Endothelial cell of umbilical vein (primary cell): ENCODE measurements at regions not wholly inside any gene's neighbourhood (a gene's known extent, or its start where the extent isn't known, plus 50 kb on each side); places are given as distances from the start of the nearest gene placed in this dataset.

Experiments
- BruUV-seq: library from RNA; stranded (reverse); fragments of 400-500 nt; replicated peaks from 2 replicates; lab custom pipeline; 2021; lab: Mats Ljungman, UMichigan
- CTCF ChIA-PET: fragments of 300-600, 350-600 bp; sonication (Branson Sonifier 250); formaldehyde crosslinking; loops from one replicate; lab custom pipeline; 2021; ENCODE audit warnings: antibody characterized with exemption, inconsistent platforms; lab: Charles Lee
- POLR2A ChIA-PET: fragments of 300-600, 350-600 bp; sonication (Branson Sonifier 250); formaldehyde crosslinking; loops from one replicate; lab custom pipeline; 2021; ENCODE audit warnings: antibody characterized with exemption, inconsistent platforms; lab: Charles Lee
- DNase-seq: peaks from one replicate; pipeline ENCODE4 v3.0.0-alpha.2; 2011; ENCODE audit warnings: low read depth, low spot score
- FAIRE-seq: peaks from 2 replicates; lab custom pipeline; 2011; peaks lifted over from hg19 to GRCh38; lab: Jason Lieb, UNC
- H2AFZ ChIP-seq: 2 replicates; pipeline ENCODE4 v1.6.0; 2012; ENCODE audit warnings: low read depth, low read length, control low read depth, inconsistent platforms
- H3K27ac ChIP-seq: 2 replicates; pipeline ENCODE4 v1.5.1; 2011; ENCODE audit warnings: low read depth, mild to moderate bottlenecking, control low read depth, low read length, moderate library complexity; ENCODE audit not compliant: insufficient read depth
- H3K27me3 ChIP-seq, 2 experiments: 2 replicates each; pipeline versions ENCODE4 v1.6.0 to v1.6.1; 2011; ENCODE audit warnings: low read length in 2 of 2, mixed read lengths in 1 of 2; ENCODE audit not compliant: control insufficient read depth in 2 of 2, insufficient read depth in 2 of 2
- H3K36me3 ChIP-seq, 2 experiments: 2 replicates in 1 of 2; 3 replicates in 1 of 2; pipeline ENCODE4 v1.5.1; 2011; ENCODE audit warnings: low read length in 2 of 2, mild to moderate bottlenecking in 1 of 2, moderate library complexity in 1 of 2; ENCODE audit not compliant: control insufficient read depth in 2 of 2, insufficient read depth in 2 of 2; ENCODE audit errors: extremely low read depth in 1 of 2
- H3K4me1 ChIP-seq: 3 replicates; pipeline ENCODE4 v1.5.1; 2011; ENCODE audit warnings: mild to moderate bottlenecking, low read length; ENCODE audit not compliant: control insufficient read depth, insufficient read depth; ENCODE audit errors: extremely low read depth
- H3K4me2 ChIP-seq: 2 replicates; pipeline ENCODE4 v1.6.1; 2011; ENCODE audit warnings: low read length, control low read depth, mixed read lengths; ENCODE audit not compliant: insufficient read depth
- H3K4me3 ChIP-seq, 3 experiments: fragments of 200-600 bp in 1 of 3; sonication (generic), shearing (Covaris generic) in 1 of 3; replicated peaks in 1 of 3; 2 replicates each; pipeline ENCODE4 v1.5.1; 2011 to 2016; ENCODE audit warnings: control low read depth in 3 of 3, low read length in 3 of 3, mild to moderate bottlenecking in 2 of 3, inconsistent platforms in 1 of 3, low read depth in 1 of 3, moderate library complexity in 1 of 3; ENCODE audit not compliant: insufficient read depth in 1 of 3
- H3K79me2 ChIP-seq: 2 replicates; pipeline ENCODE4 v1.6.0; 2012; ENCODE audit warnings: low read length, inconsistent platforms; ENCODE audit not compliant: control insufficient read depth, insufficient read depth
- H3K9ac ChIP-seq: replicated peaks from 2 replicates; pipeline ENCODE3; 2011; ENCODE audit warnings: low read length, control low read depth; ENCODE audit not compliant: insufficient read depth; ENCODE audit errors: extremely low read depth
- H3K9me1 ChIP-seq: replicated peaks from 3 replicates; pipeline ENCODE4 v1.6.0; 2011; ENCODE audit warnings: mild to moderate bottlenecking, low read length; ENCODE audit not compliant: control insufficient read depth, insufficient read depth; ENCODE audit errors: extremely low read depth
- H3K9me3 ChIP-seq: replicated peaks from 2 replicates; pipeline ENCODE4 v1.5.1; 2012; ENCODE audit warnings: low read length, inconsistent platforms; ENCODE audit not compliant: control insufficient read depth, insufficient read depth
- H4K20me1 ChIP-seq: replicated peaks from 2 replicates; pipeline ENCODE3; 2011; ENCODE audit warnings: mild to moderate bottlenecking, low read length; ENCODE audit not compliant: control insufficient read depth, insufficient read depth; ENCODE audit errors: extremely low read depth
- CTCF ChIP-seq, 2 donors: IDR thresholded peaks; 1 replicate in 1 of 2; 2 replicates in 1 of 2; pipeline ENCODE4 v1.5.1; 2011; ENCODE audit warnings: low read length in 2 of 2, mild to moderate bottlenecking in 2 of 2, moderate library complexity in 2 of 2, control low read depth in 1 of 2, inconsistent platforms in 1 of 2, low read depth in 1 of 2; ENCODE audit not compliant: insufficient read depth in 1 of 2; ENCODE audit errors: extremely low read depth in 1 of 2
- EZH2 ChIP-seq: IDR thresholded peaks from 2 replicates; pipeline ENCODE4 v1.6.1; 2012; ENCODE audit warnings: borderline replicate concordance, low read depth, mild to moderate bottlenecking, moderate library complexity, low read length, inconsistent platforms; ENCODE audit not compliant: severe bottlenecking
- FOS ChIP-seq: IDR thresholded peaks from 2 replicates; pipeline ENCODE4 v1.6.1; 2011; ENCODE audit warnings: mild to moderate bottlenecking, low read length, moderate library complexity, borderline replicate concordance; ENCODE audit not compliant: insufficient read depth
- GATA2 ChIP-seq: IDR thresholded peaks from 2 replicates; pipeline ENCODE4 v1.7.0; 2011; ENCODE audit warnings: low read depth, mild to moderate bottlenecking, moderate library complexity, mixed read lengths, low read length; ENCODE audit not compliant: insufficient read length, insufficient read depth
- JUN ChIP-seq: IDR thresholded peaks from 2 replicates; pipeline ENCODE4 v1.6.1; 2011; ENCODE audit warnings: borderline replicate concordance, low read depth; ENCODE audit not compliant: insufficient read length, insufficient read depth
- MAX ChIP-seq: IDR thresholded peaks from 2 replicates; pipeline ENCODE4 v1.6.1; 2011; ENCODE audit not compliant: insufficient read depth, insufficient read length
- MYC ChIP-seq: IDR thresholded peaks from one replicate; pipeline ENCODE4 v1.6.1; 2011; ENCODE audit warnings: mild to moderate bottlenecking, low read depth, low read length
- POLR2A ChIP-seq: IDR thresholded peaks from 2 replicates; pipeline ENCODE4 v1.6.1; 2012; ENCODE audit warnings: low read depth, mild to moderate bottlenecking, control low read depth, low read length
- POLR2AphosphoS5 ChIP-seq: IDR thresholded peaks from 2 replicates; pipeline ENCODE4 v1.6.1; 2012; ENCODE audit warnings: low read depth, mild to moderate bottlenecking, control low read depth, low read length, moderate library complexity; ENCODE audit not compliant: insufficient read depth
- dilution Hi-C: fragments of 300-500 bp; cut with MboI; formaldehyde crosslinking; loops from one replicate; pipeline ENCODE4 v1.15.0; 2019; ENCODE audit warnings: low sequenced_read_pairs; ENCODE audit not compliant: extremely low pct_ligation_motif_present
- intact Hi-C: fragments of 100-400 bp; cut with micrococcal nuclease; formaldehyde crosslinking; loops from one replicate; pipeline ENCODE4 v1.10.0; 2022

GRCh38 chr2:163515836-163516235 lies 220.0 kb downstream of the FIGN start:
- FAIRE-seq = no peak
- intact Hi-C loops (no loop called here), dilution Hi-C loops (no loop called here)
- no peak for DNase-seq
- H3K4me2 ChIP-seq = no peak overlapping the region
- no peaks in the 10 kb centered on the region for H3K9me1 ChIP-seq
- ChIA-PET CTCF (no interaction called here), POLR2A (no interaction called here)
- no peak overlapping the region for H3K4me3 ChIP-seq
- no peak overlapping the region for H2AFZ ChIP-seq
- no peaks in the 10 kb centered on the region for H3K9me3 ChIP-seq
- no peaks in the 10 kb centered on the region for H3K79me2 ChIP-seq
- no peak overlapping the region for H3K9ac ChIP-seq
- H3K27ac ChIP-seq = no peak overlapping the region
- TF ChIP-seq CTCF (IDR thresholded peaks at IDR 0.05; ENCODE audit: extremely low read depth in 1 of 2, insufficient read depth in 1 of 2, low read depth in 1 of 2, low read length in 2 of 2) = no peak
- TF ChIP-seq POLR2A = no peak
- no peak for TF ChIP-seq FOS
- TF ChIP-seq JUN = no peak
- TF ChIP-seq MAX = no peak
- TF ChIP-seq MYC = no peak
- TF ChIP-seq EZH2 = no peak
- no peak for TF ChIP-seq GATA2
- no peak for TF ChIP-seq POLR2AphosphoS5
- no peaks in the 10 kb centered on the region for H4K20me1 ChIP-seq
- H3K27me3 ChIP-seq = no peaks in the 10 kb centered on the region
- no TSS peak for BruUV-seq
- H3K36me3 ChIP-seq = no peaks in the 10 kb centered on the region
- H3K4me1 ChIP-seq = no peaks in the 10 kb centered on the region
